ENCODE measurements at regions not wholly inside any gene's neighbourhood (a gene's known extent, or its start where the extent isn't known, plus 50 kb on each side); places are given as distances from the start of the nearest gene placed in this dataset.
"Not testable (repeated sequence)": the region's sequence is repeated elsewhere in the genome, so short reads cannot be mapped to it uniquely, and the experiment has no call there.

- Mint-ChIP-seq H3K9me3 (peaks cover 26% of the 10 kb centered on the region), H3K4me1 (peaks cover 4% of the 10 kb centered on the region; the same call in 1 of the 2 replicates), H3K27ac (no peak overlapping the region), H3K36me3 (peaks cover 11% of the 10 kb centered on the region), H3K27me3 (ENCODE audit: low read depth) (no peaks in the 10 kb centered on the region; the same call in 1 of the 2 replicates), H3K4me3 (no peak overlapping the region)
- ChIA-PET POLR2A (no interaction called here), CTCF (no interaction called here)
- DNase-seq (ENCODE audit: low spot score) = no peak
- ATAC-seq = no peak
- TF ChIP-seq RELA (CRISPR knock-in tag; IDR thresholded peaks at IDR 0.05; ENCODE audit: borderline replicate concordance) = no peak
- TF ChIP-seq ZNF512 (CRISPR knock-in tag; IDR thresholded peaks at IDR 0.05; ENCODE audit: borderline replicate concordance) = no peak
- no peak for TF ChIP-seq ZNF416 (CRISPR knock-in tag; IDR thresholded peaks at IDR 0.05)
- TF ChIP-seq ZNF317 (CRISPR knock-in tag; IDR thresholded peaks at IDR 0.05; ENCODE audit: borderline replicate concordance, low read depth) = no peak
- no peak for TF ChIP-seq CBFB (CRISPR knock-in tag; IDR thresholded peaks at IDR 0.05; ENCODE audit: low read depth)
These were observed 551.0 kb downstream of the KIF4B start for GRCh38 chr5:155564541-155564940.

GRCh38 chr5:155575861-155576260, 562.3 kb downstream of the KIF4B start:
- TF ChIP-seq ZNF425 (CRISPR knock-in tag; conservative IDR thresholded peaks at IDR 0.05) = no peak
- TF ChIP-seq NFATC4 (CRISPR knock-in tag; IDR thresholded peaks at IDR 0.05) = no peak
- no peak for TF ChIP-seq MAX (CRISPR knock-in tag; IDR thresholded peaks at IDR 0.05)
- no peak for TF ChIP-seq NR3C1 (CRISPR knock-in tag; conservative IDR thresholded peaks at IDR 0.05; ENCODE audit: low read depth)
- ATAC-seq (no peak), DNase-seq (ENCODE audit: low spot score) (no peak)
- Mint-ChIP-seq H3K4me1 (no peaks in the 10 kb centered on the region), H3K9me3 (0 out of 2 replicates have a peak, but pooled peaks cover 3% of the 10 kb centered on the region), H3K4me3 (no peak overlapping the region), H3K27me3 (ENCODE audit: low read depth) (no peaks in the 10 kb centered on the region), H3K27ac (no peak overlapping the region), H3K36me3 (no peaks in the 10 kb centered on the region)
- ChIA-PET CTCF (no interaction called here), POLR2A (no interaction called here)

- H3K27me3 Mint-ChIP-seq (ENCODE audit: low read depth); H3K36me3 Mint-ChIP-seq; DNase-seq (ENCODE audit: low spot score); H3K4me1 Mint-ChIP-seq; H3K27ac Mint-ChIP-seq; POLR2A ChIA-PET; H3K4me3 Mint-ChIP-seq; ATAC-seq: not testable (repeated sequence)
- CTCF ChIA-PET = interaction anchor here (0.5 kb wide), 1 partner anchor 278 kb away, joined by 4 read pairs; no protein-coding TSS in a partner anchor
- peaks cover 13% of the 10 kb centered on the region for H3K9me3 Mint-ChIP-seq
These were observed 573.3 kb downstream of the KIF4B start for GRCh38 chr5:155586808-155587207.

GRCh38 chr5:155587458-155587857, 573.9 kb downstream of the KIF4B start:
- POLR2A ChIA-PET = no interaction called here
- H3K4me1 Mint-ChIP-seq = no peaks in the 10 kb centered on the region
- TF ChIP-seq TEAD4 (CRISPR knock-in tag; IDR thresholded peaks at IDR 0.05) (no peak), ZNF423 (CRISPR knock-in tag; IDR thresholded peaks at IDR 0.05) (no peak), TCF7 (CRISPR knock-in tag; IDR thresholded peaks at IDR 0.05; ENCODE audit: low read depth) (no peak), ZNF671 (CRISPR knock-in tag; IDR thresholded peaks at IDR 0.05) (no peak), FOXP4 (CRISPR knock-in tag; IDR thresholded peaks at IDR 0.05) (no peak), NR1H2 (CRISPR knock-in tag; IDR thresholded peaks at IDR 0.05) (no peak), KAT7 (CRISPR knock-in tag; IDR thresholded peaks at IDR 0.05; ENCODE audit: borderline replicate concordance) (no peak), TEAD1 (CRISPR knock-in tag; IDR thresholded peaks at IDR 0.05) (no peak), CTCF (IDR thresholded peaks at IDR 0.05) (no peak), ESRRA (CRISPR knock-in tag; IDR thresholded peaks at IDR 0.05; ENCODE audit: borderline replicate concordance) (no peak), PRRX2 (CRISPR knock-in tag; IDR thresholded peaks at IDR 0.05) (no peak), ZNF138 (CRISPR knock-in tag; conservative IDR thresholded peaks at IDR 0.05) (no peak), JUN (CRISPR knock-in tag; IDR thresholded peaks at IDR 0.05) (no peak), RELA (CRISPR knock-in tag; IDR thresholded peaks at IDR 0.05; ENCODE audit: borderline replicate concordance) (no peak), EMX1 (CRISPR knock-in tag; IDR thresholded peaks at IDR 0.05) (no peak)

More at GRCh38 chr5:155587458-155587857, 573.9 kb downstream of the KIF4B start:
- H3K9me3 Mint-ChIP-seq = peaks cover 13% of the 10 kb centered on the region
- H3K27ac Mint-ChIP-seq = no peak overlapping the region
- H3K36me3 Mint-ChIP-seq = no peaks in the 10 kb centered on the region
- CTCF ChIA-PET = interaction anchor here (0.5 kb wide), 1 partner anchor 279 kb away, joined by 4 read pairs; no protein-coding TSS in a partner anchor
- no peak overlapping the region for H3K4me3 Mint-ChIP-seq
- ATAC-seq (no peak), DNase-seq (ENCODE audit: low spot score) (no peak)
- H3K27me3 Mint-ChIP-seq (ENCODE audit: low read depth) = no peaks in the 10 kb centered on the region
